DND-41 (cell line): ENCODE measurements at regions not wholly inside any gene's neighbourhood (a gene's known extent, or its start where the extent isn't known, plus 50 kb on each side); places are given as distances from the start of the nearest gene placed in this dataset.
A peak's percentile ranks its signal among the peaks of the same experiment; 100 is the strongest.

ENCODE experiments used
- ATAC-seq: fragments of 200-7000 bp; cut with Tn5 transposase; 3 replicates; pipeline ENCODE4 v1.9.1; 2021; ENCODE audit warnings: low read depth; ENCODE audit not compliant: insufficient read depth
- DNase-seq: peaks from one replicate; pipeline ENCODE4 v3.0.0-alpha.2; 2020
- H2AFZ ChIP-seq: 2 replicates; pipeline ENCODE4 v1.6.0; 2012; ENCODE audit warnings: low read depth, low read length
- H3K27ac ChIP-seq: 2 replicates; pipeline ENCODE4 v1.5.1; 2012; ENCODE audit warnings: low read length, inconsistent platforms
- H3K27me3 ChIP-seq: fragments of 200-600 bp; sonication (generic); 2 replicates; pipeline ENCODE4 v1.6.0; 2012; ENCODE audit warnings: low read length, mild to moderate bottlenecking, inconsistent platforms; ENCODE audit not compliant: insufficient read depth, poor library complexity
- H3K36me3 ChIP-seq: 2 replicates; pipeline ENCODE4 v1.5.1; 2012; ENCODE audit warnings: low read length, inconsistent platforms; ENCODE audit not compliant: insufficient read depth
- H3K4me1 ChIP-seq: 2 replicates; pipeline ENCODE4 v1.5.1; 2012; ENCODE audit warnings: mild to moderate bottlenecking, low read length; ENCODE audit not compliant: insufficient read depth
- H3K4me2 ChIP-seq: 2 replicates; pipeline ENCODE4 v1.6.0; 2012; ENCODE audit warnings: mild to moderate bottlenecking, moderate library complexity, low read length, inconsistent platforms; ENCODE audit not compliant: insufficient read depth
- H3K4me3 ChIP-seq, 2 experiments: fragments of 200-600 bp in 1 of 2; shearing (Covaris generic) in 1 of 2; 2 replicates each; pipeline ENCODE4 v1.5.1; 2012 to 2016; ENCODE audit warnings: inconsistent platforms in 2 of 2, low read length in 2 of 2, mild to moderate bottlenecking in 2 of 2, low read depth in 1 of 2, moderate library complexity in 1 of 2
- H3K79me2 ChIP-seq: 2 replicates; pipeline ENCODE4 v1.6.0; 2012; ENCODE audit warnings: low read length, inconsistent platforms; ENCODE audit not compliant: insufficient read depth
- H3K9ac ChIP-seq: 2 replicates; pipeline ENCODE4 v1.6.0; 2012; ENCODE audit warnings: low read depth, mild to moderate bottlenecking, inconsistent platforms, low read length, moderate library complexity
- H3K9me3 ChIP-seq: 2 replicates; pipeline ENCODE4 v1.5.1; 2012; ENCODE audit warnings: low read length, moderate library complexity, mild to moderate bottlenecking, inconsistent platforms; ENCODE audit not compliant: insufficient read depth, severe bottlenecking
- H4K20me1 ChIP-seq: 2 replicates; pipeline ENCODE4 v1.6.0; 2012; ENCODE audit warnings: low read length; ENCODE audit not compliant: insufficient read depth
- CTCF ChIP-seq: IDR thresholded peaks from 2 replicates; pipeline ENCODE4 v1.5.1; 2012; ENCODE audit warnings: borderline replicate concordance, low read length, moderate library complexity, mild to moderate bottlenecking; ENCODE audit not compliant: poor library complexity, severe bottlenecking; ENCODE audit errors: extremely low read depth
- EZH2 ChIP-seq: IDR thresholded peaks from 3 replicates; pipeline ENCODE4 v1.6.1; 2012; ENCODE audit warnings: borderline replicate concordance, low read depth, mild to moderate bottlenecking, moderate library complexity, low read length, inconsistent platforms; ENCODE audit not compliant: severe bottlenecking

- no peak for DNase-seq
- H3K27me3 ChIP-seq: no peaks in the 10 kb centered on the region
- no peaks in the 10 kb centered on the region for H3K4me1 ChIP-seq
- no peak overlapping the region for H2AFZ ChIP-seq
- H3K79me2 ChIP-seq: no peaks in the 10 kb centered on the region
- no peak overlapping the region for H3K4me2 ChIP-seq
- no peak overlapping the region for H3K4me3 ChIP-seq
- no peaks in the 10 kb centered on the region for H4K20me1 ChIP-seq
- no peak overlapping the region for H3K9ac ChIP-seq
- H3K27ac ChIP-seq: no peak overlapping the region
- no peaks in the 10 kb centered on the region for H3K36me3 ChIP-seq
- no peak for ATAC-seq
- TF ChIP-seq EZH2 (no peak), CTCF (no peak)
- no peaks in the 10 kb centered on the region for H3K9me3 ChIP-seq
Observed at GRCh38 chr2:36140391-36140790, 215.2 kb upstream of the CRIM1 start.

- Histone ChIP-seq H2AFZ (no peak overlapping the region), H3K27me3 (no peaks in the 10 kb centered on the region), H3K4me1 (no peaks in the 10 kb centered on the region), H3K4me3 (no peak overlapping the region), H3K4me2 (no peak overlapping the region), H3K9me3 (no peaks in the 10 kb centered on the region), H3K27ac (no peak overlapping the region), H3K79me2 (no peaks in the 10 kb centered on the region), H3K36me3 (no peaks in the 10 kb centered on the region), H4K20me1 (no peaks in the 10 kb centered on the region), H3K9ac (no peak overlapping the region)
- DNase-seq: peak; percentile 11
- TF ChIP-seq CTCF (no peak), EZH2 (no peak)
- ATAC-seq: peak; percentile 87
Observed at GRCh38 chr2:36137612-36138011, 218.0 kb upstream of the CRIM1 start.

- no peaks in the 10 kb centered on the region for H3K79me2 ChIP-seq
- H3K4me1 ChIP-seq: no peaks in the 10 kb centered on the region
- no peak for TF ChIP-seq CTCF
- no peak for TF ChIP-seq EZH2
- no peaks in the 10 kb centered on the region for H3K36me3 ChIP-seq
- H3K27ac ChIP-seq: no peak overlapping the region
- no peaks in the 10 kb centered on the region for H3K9me3 ChIP-seq
- no peaks in the 10 kb centered on the region for H4K20me1 ChIP-seq
- no peak overlapping the region for H2AFZ ChIP-seq
- no peak overlapping the region for H3K9ac ChIP-seq
- ATAC-seq (no peak), DNase-seq (no peak)
- no peak overlapping the region for H3K4me3 ChIP-seq
- no peaks in the 10 kb centered on the region for H3K27me3 ChIP-seq
- H3K4me2 ChIP-seq: no peak overlapping the region
Observed at GRCh38 chr2:36134281-36134680, 221.3 kb upstream of the CRIM1 start.

GRCh38 chr2:36128359-36128758, 227.2 kb upstream of the CRIM1 start:
- H3K4me1 ChIP-seq: no peaks in the 10 kb centered on the region
- no peak for TF ChIP-seq EZH2
- no peak for TF ChIP-seq CTCF

More at GRCh38 chr2:36128359-36128758, 227.2 kb upstream of the CRIM1 start:
- H2AFZ ChIP-seq: no peak overlapping the region
- no peaks in the 10 kb centered on the region for H3K79me2 ChIP-seq
- no peak overlapping the region for H3K4me3 ChIP-seq
- H3K27ac ChIP-seq: no peak overlapping the region
- no peaks in the 10 kb centered on the region for H4K20me1 ChIP-seq
- H3K9me3 ChIP-seq: no peaks in the 10 kb centered on the region
- H3K36me3 ChIP-seq: no peaks in the 10 kb centered on the region
- H3K27me3 ChIP-seq: no peaks in the 10 kb centered on the region
- DNase-seq: no peak
- no peak overlapping the region for H3K9ac ChIP-seq
- ATAC-seq: no peak
- no peak overlapping the region for H3K4me2 ChIP-seq
